HG03439 (cell line): ENCODE measurements at regions not wholly inside any gene's neighbourhood (a gene's known extent, or its start where the extent isn't known, plus 50 kb on each side); places are given as distances from the start of the nearest gene placed in this dataset.
"Not testable (repeated sequence)": the region's sequence is repeated elsewhere in the genome, so short reads cannot be mapped to it uniquely, and the experiment has no call there.

Source experiments
- ATAC-seq: cut with Tn5 transposase; IDR thresholded peaks from one replicate; pipeline ENCODE4 v1.9.1; 2021; ENCODE audit warnings: mild to moderate bottlenecking, moderate library complexity; ENCODE audit not compliant: unreplicated experiment

- ATAC-seq = not testable (repeated sequence)
Observed at GRCh38 chr9:41019858-41020562, 108.5 kb downstream of the FOXD4L6 start.

- not testable (repeated sequence) for ATAC-seq
Observed at GRCh38 chr9:41018948-41019347, 109.5 kb downstream of the FOXD4L6 start.

DNA sequence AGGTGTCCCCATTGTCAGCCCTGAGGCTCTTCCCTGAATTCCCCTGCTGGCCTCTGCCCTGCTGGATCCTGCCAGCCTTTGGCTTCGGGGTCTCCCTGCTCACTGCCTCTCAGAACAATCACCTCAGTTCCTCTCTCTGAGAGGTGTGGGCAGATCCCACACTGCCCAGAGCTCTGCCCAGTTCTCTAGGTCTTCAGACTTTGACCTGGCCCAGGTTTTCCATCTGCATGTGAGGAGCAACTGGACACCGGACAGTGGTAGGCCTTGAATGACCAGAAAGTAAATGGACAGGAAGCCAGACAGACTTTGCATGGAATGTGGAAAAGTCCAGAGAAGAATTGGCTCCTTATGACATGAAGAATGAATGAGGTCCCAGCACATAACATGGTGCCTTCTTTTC lies 111.8 kb downstream of the FOXD4L6 start:
- ATAC-seq = not testable (repeated sequence)

GRCh38 chr9:40999952-41000700 lies 128.4 kb downstream of the FOXD4L6 start:
- ATAC-seq = not testable (repeated sequence)

DNA sequence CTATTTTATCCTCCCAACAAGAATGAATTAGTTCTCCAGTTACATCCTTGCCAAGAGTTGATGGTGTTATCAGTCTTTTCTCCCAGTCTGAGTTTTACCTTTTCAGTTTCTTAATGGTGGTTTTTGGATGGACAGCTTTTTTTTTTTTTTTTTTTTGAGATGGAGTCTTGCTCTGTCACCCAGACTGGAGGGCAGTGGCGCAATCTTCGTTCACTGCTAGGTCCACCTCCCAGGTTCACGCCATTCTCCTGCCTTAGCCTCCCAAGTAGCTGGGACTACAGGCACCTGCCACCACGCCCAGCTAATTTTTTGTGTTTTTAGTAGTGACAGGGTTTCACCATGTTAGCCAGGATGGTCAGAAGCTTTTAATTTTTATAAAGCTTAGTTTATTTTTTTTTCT lies 133.0 kb downstream of the FOXD4L6 start:
- ATAC-seq = not testable (repeated sequence)

- ATAC-seq = not testable (repeated sequence)
Observed at GRCh38 chr9:40993842-40994241, 134.6 kb downstream of the FOXD4L6 start.

DNA sequence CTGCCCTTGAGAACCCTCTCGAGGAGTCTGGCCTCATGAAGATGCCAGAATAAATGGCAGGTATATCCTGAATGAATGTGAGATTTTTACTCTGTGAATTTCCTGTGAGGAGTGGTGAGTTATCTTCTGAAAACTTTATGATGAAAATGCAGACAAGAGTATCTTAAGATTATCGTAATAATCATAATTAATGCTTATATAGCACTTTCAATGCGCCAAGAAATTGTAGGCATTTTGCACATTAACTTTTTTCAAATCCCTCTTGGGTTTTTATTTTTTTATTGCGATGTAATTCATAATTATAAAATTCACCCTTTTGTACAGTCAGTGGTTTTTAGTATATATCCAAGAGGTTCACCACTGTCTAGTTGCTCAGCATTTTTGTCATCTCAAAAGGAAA lies 135.1 kb downstream of the FOXD4L6 start:
- ATAC-seq = not testable (repeated sequence)

DNA sequence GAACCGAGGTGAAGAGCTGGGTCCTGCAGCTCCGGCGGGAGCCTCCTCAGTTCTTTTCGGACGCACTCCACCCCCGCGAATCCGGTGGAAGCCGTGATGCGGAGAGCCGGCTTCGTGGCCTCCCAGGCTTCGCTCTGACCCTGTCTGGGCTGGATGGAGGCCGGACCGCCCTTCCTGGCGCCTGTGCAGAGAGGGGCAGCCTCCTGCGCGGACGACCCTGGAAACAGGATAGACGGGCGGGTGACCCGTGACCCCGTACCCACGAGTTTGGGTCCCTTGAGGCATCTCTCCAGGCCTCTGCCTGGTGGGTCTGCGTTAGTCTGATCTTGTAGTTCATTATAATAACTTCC lies 136.0 kb downstream of the FOXD4L6 start:
- ATAC-seq = peak; percentile 39

DNA sequence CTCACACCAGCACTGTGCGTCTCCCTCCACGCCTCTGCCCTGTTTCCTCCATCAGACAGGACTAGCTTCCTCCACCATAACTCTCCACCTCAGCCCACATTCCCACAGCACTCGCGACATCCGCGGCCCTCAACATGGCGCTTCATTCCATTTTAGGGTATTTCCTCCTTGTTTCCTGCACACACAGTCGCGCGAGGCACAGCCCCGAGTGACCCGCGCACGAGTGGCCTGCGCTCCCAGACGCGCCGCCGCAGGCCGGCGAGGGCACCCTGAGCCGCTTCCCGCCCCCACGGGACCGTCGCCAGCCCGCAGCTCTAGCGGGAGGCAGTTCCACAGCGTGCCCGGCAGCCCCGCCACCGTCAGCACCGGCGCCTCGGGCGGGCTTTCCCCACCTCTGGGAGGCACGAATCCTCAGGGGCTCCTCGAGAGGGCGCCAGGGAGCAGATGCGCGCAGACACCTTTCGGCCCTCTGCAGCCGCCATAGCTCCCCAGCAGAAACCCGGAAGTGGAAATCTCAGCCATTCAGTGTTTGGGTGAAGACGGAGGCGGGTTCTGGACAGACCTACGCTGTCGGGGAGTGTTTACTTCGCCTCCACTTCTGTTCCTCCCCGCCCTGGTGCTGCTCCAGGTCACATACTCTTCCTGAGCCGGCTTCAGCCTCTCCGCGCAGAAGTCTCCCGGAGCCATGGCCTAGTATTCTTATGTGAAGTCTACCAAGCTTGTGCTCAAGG lies 136.6 kb downstream of the FOXD4L6 start:
- peak; percentile 100 for ATAC-seq

GRCh38 chr9:40991100-40991740 lies 137.3 kb downstream of the FOXD4L6 start:
- not testable (repeated sequence) for ATAC-seq

DNA sequence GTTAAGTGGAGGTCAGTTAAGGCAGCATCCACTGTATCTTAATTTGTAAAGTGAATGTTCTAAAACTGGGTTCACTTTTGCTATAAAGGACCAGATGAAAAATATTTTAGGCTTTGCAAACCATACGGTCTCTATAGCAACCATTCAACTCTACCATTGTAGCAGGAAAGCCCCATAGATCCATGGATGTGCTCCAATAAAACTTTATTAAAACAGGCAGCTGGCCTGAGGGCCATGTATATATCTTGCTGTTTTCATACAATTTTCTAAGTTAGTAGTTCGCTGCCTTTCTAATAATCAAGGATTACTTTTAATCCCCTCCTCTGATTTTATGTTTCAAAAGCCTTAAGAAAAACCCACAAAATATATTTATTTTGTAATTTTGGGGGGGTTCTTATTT lies 142.1 kb downstream of the FOXD4L6 start:
- ATAC-seq = not testable (repeated sequence)

DNA sequence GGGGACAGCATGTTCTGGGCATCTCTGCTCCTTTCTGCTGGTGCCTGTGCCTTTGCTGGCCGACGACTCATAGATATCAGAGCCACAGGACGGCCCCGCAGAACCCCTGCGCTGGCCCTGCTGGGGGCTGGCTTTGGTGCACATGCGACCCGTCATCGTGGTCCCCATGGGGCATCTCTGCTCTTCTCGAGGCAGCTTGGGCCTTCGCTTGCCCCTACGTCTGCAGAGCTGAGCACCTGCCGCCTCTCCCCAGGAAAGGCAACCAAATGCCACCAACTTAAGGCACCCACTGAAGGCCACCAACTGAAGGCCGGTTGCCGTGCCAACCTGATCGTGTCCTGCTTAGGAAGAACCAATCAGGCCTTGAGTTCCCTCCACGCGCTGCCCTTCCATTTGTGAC lies 153.1 kb downstream of the FOXD4L6 start:
- not testable (repeated sequence) for ATAC-seq

- ATAC-seq = not testable (repeated sequence)
Observed at GRCh38 chr9:40974912-40975311, 153.6 kb downstream of the FOXD4L6 start.

- ATAC-seq = not testable (repeated sequence)
Observed at GRCh38 chr9:40971773-40972172, 156.7 kb downstream of the FOXD4L6 start.

DNA sequence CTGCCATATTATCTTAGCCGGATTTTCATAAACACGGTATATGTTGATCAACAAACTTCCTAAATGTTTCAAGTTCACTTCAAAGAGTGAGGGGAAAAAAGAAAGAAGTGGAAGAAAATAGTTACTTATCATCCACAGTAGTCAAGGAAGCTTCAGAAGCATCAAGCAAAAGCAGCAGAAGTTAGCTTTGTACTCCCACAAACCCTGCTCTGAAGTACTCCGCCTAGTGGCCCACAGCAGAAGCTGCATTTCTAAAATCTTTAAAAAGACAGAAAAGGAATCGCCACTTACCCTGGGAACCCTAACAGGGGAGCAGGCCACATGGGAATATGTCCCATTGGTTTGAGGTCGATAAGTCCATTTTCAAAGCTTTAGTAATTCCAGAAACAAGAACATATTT lies 158.1 kb downstream of the FOXD4L6 start:
- not testable (repeated sequence) for ATAC-seq

GRCh38 chr9:40962461-40962860 lies 166.0 kb downstream of the FOXD4L6 start:
- not testable (repeated sequence) for ATAC-seq

- not testable (repeated sequence) for ATAC-seq
Observed at GRCh38 chr9:40951876-40952494, 176.5 kb downstream of the FOXD4L6 start.

DNA sequence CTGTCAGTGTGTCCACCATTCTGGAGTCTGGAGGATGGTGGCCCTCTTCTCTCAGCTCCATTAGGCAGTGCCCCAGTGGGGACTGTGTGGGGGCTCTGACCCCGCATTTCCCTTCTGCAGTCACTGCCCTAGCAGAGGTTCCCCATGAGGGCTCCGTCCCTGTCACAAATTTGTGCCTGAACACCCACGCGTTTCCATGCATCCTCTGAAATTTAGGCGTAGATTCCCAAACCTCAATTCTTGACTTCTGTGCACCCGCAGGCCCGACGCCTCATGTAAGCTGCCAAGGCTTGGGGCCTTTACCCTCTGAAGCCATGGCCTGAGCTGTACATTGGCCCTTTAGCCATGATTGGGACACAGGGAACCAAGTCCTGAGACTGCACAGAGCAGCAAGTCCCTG lies 182.3 kb downstream of the FOXD4L6 start:
- ATAC-seq = not testable (repeated sequence)

- not testable (repeated sequence) for ATAC-seq
Observed at GRCh38 chr9:40942730-40943129, 185.8 kb downstream of the FOXD4L6 start.

- not testable (repeated sequence) for ATAC-seq
Observed at GRCh38 chr9:40939888-40940209, 188.6 kb downstream of the FOXD4L6 start.
